Ascending aorta (tissue), 2 donors: ENCODE measurements at regions not wholly inside any gene's neighbourhood (a gene's known extent, or its start where the extent isn't known, plus 50 kb on each side); places are given as distances from the start of the nearest gene placed in this dataset.

Source experiments
- DNase-seq, 2 donors: peaks; one replicate each; pipeline ENCODE4 v3.0.0-alpha.2; 2019; ENCODE audit warnings: low spot score in 2 of 2
- H3K27ac ChIP-seq, 2 donors: fragments of 200-600 bp; sonication (generic); one replicate each; pipeline ENCODE4 v1.5.1; 2016 to 2017; ENCODE audit warnings: mild to moderate bottlenecking in 1 of 2
- H3K27me3 ChIP-seq: fragments of 200-600 bp; sonication (generic); one replicate; pipeline ENCODE4 v1.5.1; 2017
- H3K36me3 ChIP-seq, 2 donors: fragments of 200-600 bp; sonication (generic); one replicate each; pipeline ENCODE4 v1.5.1; 2016
- H3K4me1 ChIP-seq, 2 donors: fragments of 200-600 bp; sonication (generic); one replicate each; pipeline ENCODE4 v1.5.1; 2016 to 2017; ENCODE audit warnings: mild to moderate bottlenecking in 1 of 2
- H3K4me3 ChIP-seq, 2 donors: fragments of 200-600 bp; sonication (generic); one replicate each; pipeline ENCODE4 v1.5.1; 2016 to 2017; ENCODE audit warnings: mild to moderate bottlenecking in 1 of 2
- H3K9me3 ChIP-seq, 2 donors: fragments of 200-600 bp; sonication (generic); one replicate each; pipeline ENCODE4 v1.5.1; 2016
- CTCF ChIP-seq, 3 experiments: fragments of 200-600 bp in 2 of 3; fragments of 450-650 bp in 1 of 3; sonication (generic) in 2 of 3; IDR thresholded peaks; one replicate each; pipeline ENCODE4 v1.5.1; 2016 to 2019; ENCODE audit warnings: antibody characterized with exemption in 3 of 3, mild to moderate bottlenecking in 1 of 3, moderate library complexity in 1 of 3
- intact Hi-C: fragments of 100-400 bp; cut with DNase I; formaldehyde crosslinking; loops from one replicate; pipeline ENCODE4 v1.15.1; 2023

- H3K27me3 ChIP-seq: no peaks in the 10 kb centered on the region
- H3K4me1 ChIP-seq: peaks cover 14 to 15% of the 10 kb centered on the region in 2 donors
- no peak overlapping the region for H3K27ac ChIP-seq
- TF ChIP-seq CTCF (IDR thresholded peaks at IDR 0.05): no peak
- intact Hi-C loops: no loop called here
- no peaks in the 10 kb centered on the region for H3K36me3 ChIP-seq
- no peak for DNase-seq
- H3K9me3 ChIP-seq: no peaks in the 10 kb centered on the region
- H3K4me3 ChIP-seq: no peak overlapping the region
These were observed 116.6 kb downstream of the TMEM130 start for GRCh38 chr7:98753176-98753575.

DNA sequence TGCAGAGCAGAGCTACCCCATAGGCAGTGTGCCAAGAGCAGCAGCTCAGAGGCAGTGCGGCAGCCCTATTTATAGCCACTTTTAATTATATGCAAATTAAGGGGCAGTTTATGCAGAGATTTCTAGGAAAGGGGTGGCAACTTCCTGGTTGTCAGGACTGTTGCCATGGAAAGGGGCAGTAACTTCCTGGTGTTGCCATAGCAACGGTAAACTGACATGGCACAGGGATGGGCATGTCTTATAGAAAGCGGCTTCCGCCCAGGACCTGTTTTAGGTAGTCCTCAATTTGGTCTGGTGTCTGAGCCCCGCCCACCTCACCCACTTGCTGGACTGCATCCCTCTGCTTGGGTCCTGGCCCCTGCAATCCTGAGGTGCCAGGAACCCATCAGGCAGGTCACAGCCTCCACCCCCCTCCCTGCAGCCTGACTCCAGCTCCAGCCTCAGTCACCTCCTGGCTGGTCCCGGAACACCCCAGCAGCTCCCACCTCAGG is 115.8 kb downstream of the TMEM130 start:
- H3K27me3 ChIP-seq: no peaks in the 10 kb centered on the region
- DNase-seq: no peak
- no peaks in the 10 kb centered on the region for H3K36me3 ChIP-seq
- H3K27ac ChIP-seq: peak overlapping the region in 1 of 2 donors; percentile 37
- intact Hi-C loops: no loop called here
- no peak for TF ChIP-seq CTCF (IDR thresholded peaks at IDR 0.05)
- no peaks in the 10 kb centered on the region for H3K9me3 ChIP-seq
- H3K4me3 ChIP-seq: no peak overlapping the region
- H3K4me1 ChIP-seq: peaks cover 14 to 15% of the 10 kb centered on the region in 2 donors

- peak; percentile 20 to 35 (median 27) for TF ChIP-seq CTCF (IDR thresholded peaks at IDR 0.05)
- no peaks in the 10 kb centered on the region for H3K27me3 ChIP-seq
- no peaks in the 10 kb centered on the region for H3K9me3 ChIP-seq
- peak overlapping the region in 1 of 2 donors; percentile 14 for H3K4me3 ChIP-seq
- H3K36me3 ChIP-seq: no peaks in the 10 kb centered on the region
- intact Hi-C loops: loop anchor here (1.0 to 5.0 kb wide), 2 partner anchors 86 to 323 kb away; no protein-coding TSS in a partner anchor
- peak overlapping the region; percentile 71 to 78 for H3K27ac ChIP-seq
- peaks cover 19 to 22% of the 10 kb centered on the region in 2 donors for H3K4me1 ChIP-seq
- DNase-seq: peak; percentile 47 to 77
These were observed 114.5 kb downstream of the TMEM130 start for GRCh38 chr7:98755138-98755898.

- TF ChIP-seq CTCF (IDR thresholded peaks at IDR 0.05): no peak
- no peaks in the 10 kb centered on the region for H3K9me3 ChIP-seq
- H3K4me1 ChIP-seq: peaks cover 24 to 30% of the 10 kb centered on the region in 2 donors
- H3K27me3 ChIP-seq: no peaks in the 10 kb centered on the region
- H3K4me3 ChIP-seq: no peak overlapping the region
- peak overlapping the region in 1 of 2 donors; percentile 70 for H3K27ac ChIP-seq
- intact Hi-C loops: loop anchor here (5.0 kb wide), 1 partner anchor 326 kb away; no protein-coding TSS in a partner anchor
- H3K36me3 ChIP-seq: no peaks in the 10 kb centered on the region
- DNase-seq: no peak
These were observed 111.7 kb downstream of the TMEM130 start for GRCh38 chr7:98758157-98758556.

GRCh38 chr7:98760201-98760651 is 109.6 kb downstream of the TMEM130 start:
- Histone ChIP-seq H3K27ac (peak overlapping the region; percentile 70 to 92), H3K9me3 (no peaks in the 10 kb centered on the region), H3K36me3 (no peaks in the 10 kb centered on the region), H3K4me1 (peaks cover 19 to 22% of the 10 kb centered on the region in 2 donors), H3K27me3 (no peaks in the 10 kb centered on the region), H3K4me3 (peak overlapping the region in 1 of 2 donors; percentile 36)
- DNase-seq: peak; percentile 28 to 88
- no peak for TF ChIP-seq CTCF (IDR thresholded peaks at IDR 0.05)
- intact Hi-C loops: loop anchor here (1.0 to 2.0 kb wide), 6 partner anchors 37 to 143 kb away; partner anchors contain the start of gene NPTX2
